Naive B cell (primary cell): ENCODE measurements at regions not wholly inside any gene's neighbourhood (a gene's known extent, or its start where the extent isn't known, plus 50 kb on each side); places are given as distances from the start of the nearest gene placed in this dataset.
"Not testable (repeated sequence)": the region's sequence is repeated elsewhere in the genome, so short reads cannot be mapped to it uniquely, and the experiment has no call there.

ENCODE experiments used
- ATAC-seq, 2 donors: fragments of 150-1000 bp; cut with Tn5 transposase; 2 replicates each; pipeline ENCODE4 v1.10.0; 2021; ENCODE audit warnings: low read depth in 2 of 2, mild to moderate bottlenecking in 2 of 2, moderate library complexity in 2 of 2
- DNase-seq: peaks from one replicate; pipeline ENCODE4 v3.0.0; 2022
- H3K27ac Mint-ChIP-seq, 6 donors: one replicate each; pipeline ENCODE4 v1.8.0; 2020 to 2022; ENCODE audit warnings: mild to moderate bottlenecking in 6 of 6, mixed read lengths in 6 of 6, moderate library complexity in 5 of 6, inconsistent platforms in 2 of 6
- H3K27me3 Mint-ChIP-seq, 3 donors: one replicate each; pipeline ENCODE4 v1.8.0; 2021 to 2022; ENCODE audit warnings: mixed read lengths in 3 of 3, mild to moderate bottlenecking in 1 of 3
- H3K36me3 Mint-ChIP-seq, 2 donors: one replicate each; pipeline ENCODE4 v1.8.0; 2020 to 2022; ENCODE audit warnings: mixed read lengths in 2 of 2, inconsistent platforms in 1 of 2, mild to moderate bottlenecking in 1 of 2
- H3K4me1 Mint-ChIP-seq, 3 donors: one replicate each; pipeline ENCODE4 v1.8.0; 2020 to 2022; ENCODE audit warnings: mixed read lengths in 3 of 3, inconsistent platforms in 1 of 3, mild to moderate bottlenecking in 1 of 3, moderate library complexity in 1 of 3
- H3K4me3 Mint-ChIP-seq, 8 donors: one replicate each; pipeline ENCODE4 v1.8.0; 2020 to 2022; ENCODE audit warnings: mild to moderate bottlenecking in 8 of 8, mixed read lengths in 8 of 8, moderate library complexity in 8 of 8, inconsistent platforms in 2 of 8
- H3K9me3 Mint-ChIP-seq, 7 donors: one replicate each; pipeline ENCODE4 v1.8.0; 2020 to 2022; ENCODE audit warnings: mixed read lengths in 7 of 7, mild to moderate bottlenecking in 5 of 7, inconsistent platforms in 2 of 7, moderate library complexity in 1 of 7

- no peaks in the 10 kb centered on the region for H3K4me1 Mint-ChIP-seq
- no peaks in the 10 kb centered on the region for H3K36me3 Mint-ChIP-seq
- H3K9me3 Mint-ChIP-seq, result peaks cover 0 to under 1% (median 0%) of the 10 kb centered on the region in 7 donors
- DNase-seq (no peak), ATAC-seq (no peak)
- H3K27ac Mint-ChIP-seq, result no peak overlapping the region
- H3K27me3 Mint-ChIP-seq, result no peaks in the 10 kb centered on the region
- no peak overlapping the region for H3K4me3 Mint-ChIP-seq
These were observed 259.6 kb upstream of the RPS23 start for GRCh38 chr5:82537687-82538306.

GRCh38 chr5:82534986-82535385 is 256.8 kb upstream of the RPS23 start:
- H3K4me3 Mint-ChIP-seq, result no peak overlapping the region
- ATAC-seq (no peak), DNase-seq (no peak)
- no peaks in the 10 kb centered on the region for H3K27me3 Mint-ChIP-seq
- H3K27ac Mint-ChIP-seq, result no peak overlapping the region
- no peaks in the 10 kb centered on the region for H3K4me1 Mint-ChIP-seq
- no peaks in the 10 kb centered on the region for H3K36me3 Mint-ChIP-seq
- H3K9me3 Mint-ChIP-seq, result peaks cover 0 to 17% (median 5%) of the 10 kb centered on the region in 7 donors

GRCh38 chr5:82532075-82532474 is 253.9 kb upstream of the RPS23 start:
- not testable (repeated sequence) for H3K27ac Mint-ChIP-seq, H3K4me3 Mint-ChIP-seq, DNase-seq, H3K36me3 Mint-ChIP-seq, H3K27me3 Mint-ChIP-seq, H3K4me1 Mint-ChIP-seq, ATAC-seq
- peaks cover 0 to 20% (median 6%) of the 10 kb centered on the region in 7 donors for H3K9me3 Mint-ChIP-seq

- H3K4me3 Mint-ChIP-seq, result no peak overlapping the region
- no peaks in the 10 kb centered on the region for H3K4me1 Mint-ChIP-seq
- DNase-seq, result no peak
- no peaks in the 10 kb centered on the region for H3K27me3 Mint-ChIP-seq
- H3K27ac Mint-ChIP-seq, result no peak overlapping the region
- no peaks in the 10 kb centered on the region for H3K36me3 Mint-ChIP-seq
- peaks cover 0 to 7% (median 4%) of the 10 kb centered on the region in 7 donors for H3K9me3 Mint-ChIP-seq
- no peak for ATAC-seq
These were observed 248.4 kb upstream of the RPS23 start for GRCh38 chr5:82526540-82526939.

- H3K4me1 Mint-ChIP-seq, result no peaks in the 10 kb centered on the region
- no peak for ATAC-seq
- peaks cover 0 to 3% (median under 1%) of the 10 kb centered on the region in 7 donors for H3K9me3 Mint-ChIP-seq
These were observed 247.5 kb upstream of the RPS23 start for GRCh38 chr5:82525626-82526025.

DNA sequence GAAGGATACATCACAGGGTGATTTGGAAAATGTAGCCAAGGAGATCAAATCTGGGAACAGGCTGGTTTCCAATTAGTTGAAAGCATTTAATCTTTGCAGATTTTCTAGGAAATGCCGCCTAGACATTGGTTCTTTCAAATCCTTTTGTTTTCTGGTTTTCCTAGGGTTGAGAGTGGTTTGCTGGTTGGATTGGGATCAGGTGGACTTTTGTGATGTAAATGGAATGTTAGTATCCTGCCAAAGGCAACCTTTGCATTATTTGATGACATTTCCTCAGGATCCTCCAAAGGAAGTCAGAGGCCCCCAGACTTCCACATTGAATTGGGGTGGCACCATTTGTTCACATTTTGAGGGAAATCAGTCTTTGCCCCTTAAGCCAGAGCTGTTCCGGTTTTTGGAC is 245.5 kb upstream of the RPS23 start:
- ATAC-seq (no peak), DNase-seq (no peak)
- Mint-ChIP-seq H3K27ac (no peak overlapping the region), H3K4me1 (no peaks in the 10 kb centered on the region), H3K36me3 (no peaks in the 10 kb centered on the region), H3K4me3 (no peak overlapping the region), H3K9me3 (peaks cover 0 to 12% (median 3%) of the 10 kb centered on the region in 7 donors), H3K27me3 (no peaks in the 10 kb centered on the region)

More at GRCh38 chr5:82525626-82526025, 247.5 kb upstream of the RPS23 start:
- Mint-ChIP-seq H3K4me3 (no peak overlapping the region), H3K27ac (no peak overlapping the region), H3K36me3 (no peaks in the 10 kb centered on the region), H3K27me3 (no peaks in the 10 kb centered on the region)
- no peak for DNase-seq

DNA sequence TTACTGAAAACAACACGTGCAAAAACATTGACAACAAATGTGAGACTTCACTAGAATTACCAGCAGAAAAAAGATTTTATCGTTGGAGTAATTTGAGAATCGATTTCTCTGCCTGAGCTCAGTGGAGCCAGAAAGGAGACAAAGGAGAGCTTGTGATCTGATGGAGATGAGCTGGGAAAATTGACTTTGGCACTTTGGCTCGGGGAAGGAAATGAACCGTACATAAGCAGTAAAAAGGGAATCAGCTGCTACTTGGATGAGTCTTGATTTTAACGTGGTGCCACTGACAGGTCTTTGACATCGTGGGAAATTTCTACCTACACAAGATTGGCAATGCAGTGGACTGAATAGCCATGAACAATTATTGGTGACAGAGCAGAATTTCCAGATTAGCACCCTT is 244.7 kb upstream of the RPS23 start:
- H3K36me3 Mint-ChIP-seq, result no peaks in the 10 kb centered on the region
- no peak for DNase-seq
- no peak for ATAC-seq
- no peak overlapping the region for H3K4me3 Mint-ChIP-seq
- no peak overlapping the region for H3K27ac Mint-ChIP-seq
- H3K27me3 Mint-ChIP-seq, result no peaks in the 10 kb centered on the region
- H3K9me3 Mint-ChIP-seq, result peaks cover 0 to 15% (median 2%) of the 10 kb centered on the region in 7 donors
- no peaks in the 10 kb centered on the region for H3K4me1 Mint-ChIP-seq

- Mint-ChIP-seq H3K4me1 (no peaks in the 10 kb centered on the region), H3K4me3 (no peak overlapping the region), H3K9me3 (peaks cover 0 to 15% (median 2%) of the 10 kb centered on the region in 7 donors), H3K27ac (no peak overlapping the region), H3K36me3 (no peaks in the 10 kb centered on the region), H3K27me3 (no peaks in the 10 kb centered on the region)
- ATAC-seq (no peak), DNase-seq (no peak)
These were observed 243.4 kb upstream of the RPS23 start for GRCh38 chr5:82521431-82522051.

DNA sequence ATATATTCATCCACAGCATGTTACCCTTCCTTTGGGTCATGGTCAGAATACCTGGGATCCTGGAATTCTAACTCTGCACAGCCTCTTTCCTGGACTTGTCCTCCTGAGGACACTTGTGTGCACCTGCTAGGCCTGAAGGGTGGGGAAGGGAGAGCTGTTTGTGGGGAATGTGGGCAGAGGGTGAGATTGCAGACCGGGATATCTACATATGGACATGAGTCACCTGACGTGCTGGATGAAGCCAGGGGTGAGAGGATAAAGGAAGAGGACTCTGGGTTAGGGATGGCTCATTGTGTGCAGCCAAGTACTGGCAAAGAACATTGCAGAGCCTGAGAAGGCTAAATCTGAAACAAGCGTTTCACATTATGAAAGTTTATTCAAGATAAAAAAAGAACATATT is 241.4 kb upstream of the RPS23 start:
- Mint-ChIP-seq H3K9me3 (peaks cover 0 to 15% (median 2%) of the 10 kb centered on the region in 7 donors), H3K4me3 (no peak overlapping the region), H3K36me3 (no peaks in the 10 kb centered on the region), H3K27ac (no peak overlapping the region), H3K27me3 (no peaks in the 10 kb centered on the region), H3K4me1 (no peaks in the 10 kb centered on the region)
- ATAC-seq (no peak), DNase-seq (no peak)

DNA sequence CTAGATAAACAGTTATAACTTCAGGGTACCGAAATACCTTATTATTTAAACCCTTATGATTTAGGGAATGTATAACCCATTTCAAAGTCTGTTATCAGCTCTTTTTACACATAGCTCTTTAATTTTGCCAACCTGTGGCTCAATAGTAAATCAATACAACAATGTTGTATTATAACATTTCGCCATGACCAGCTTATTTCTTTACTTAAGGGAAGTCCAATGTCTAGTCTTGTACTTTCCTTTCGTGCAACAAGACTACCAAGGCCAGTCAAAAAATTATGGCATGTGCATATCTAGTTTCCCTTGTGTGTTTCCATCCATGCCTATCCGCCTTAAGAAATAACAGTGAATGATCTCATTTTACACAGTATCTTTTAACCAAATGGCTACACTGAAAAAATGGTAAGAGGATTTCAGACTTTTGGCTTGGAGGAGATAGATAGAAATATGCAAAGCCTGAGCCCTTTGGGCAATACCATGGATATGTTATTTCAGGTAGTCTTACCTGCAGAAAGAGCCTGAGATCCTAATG is 239.5 kb upstream of the RPS23 start:
- Mint-ChIP-seq H3K36me3 (no peaks in the 10 kb centered on the region), H3K4me1 (no peaks in the 10 kb centered on the region), H3K27ac (no peak overlapping the region), H3K9me3 (peaks cover 0 to 15% (median 2%) of the 10 kb centered on the region in 7 donors), H3K27me3 (no peaks in the 10 kb centered on the region), H3K4me3 (no peak overlapping the region)
- DNase-seq, result no peak
- ATAC-seq, result no peak

- ATAC-seq, result no peak
- Mint-ChIP-seq H3K36me3 (peaks cover 0 to 2% of the 10 kb centered on the region in 2 donors), H3K27me3 (no peaks in the 10 kb centered on the region), H3K4me1 (no peaks in the 10 kb centered on the region), H3K27ac (no peak overlapping the region), H3K9me3 (peaks cover 0 to 5% (median 0%) of the 10 kb centered on the region in 7 donors), H3K4me3 (no peak overlapping the region)
- DNase-seq, result no peak
These were observed 235.6 kb upstream of the RPS23 start for GRCh38 chr5:82513738-82514137.

DNA sequence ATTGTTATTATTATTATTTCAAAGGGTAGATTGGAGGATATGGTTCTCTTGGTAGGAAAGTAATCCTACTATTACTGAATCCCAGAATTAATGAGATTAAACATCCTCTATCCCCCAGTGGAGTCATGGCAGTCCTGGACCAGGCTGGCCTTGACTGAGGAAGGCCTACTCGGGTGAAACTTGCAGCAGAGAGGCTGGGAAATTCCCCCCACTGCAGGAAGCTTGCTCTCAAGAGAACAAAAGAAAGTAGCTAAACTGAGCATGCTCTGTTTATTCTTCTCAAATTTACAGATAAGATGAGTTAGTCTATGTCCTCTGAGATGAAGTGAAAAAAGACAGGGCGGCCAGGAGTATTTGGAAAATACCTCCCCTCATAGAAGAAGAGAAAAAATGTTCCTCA is 233.9 kb upstream of the RPS23 start:
- no peak for ATAC-seq
- Mint-ChIP-seq H3K9me3 (peaks cover 0 to 10% (median 7%) of the 10 kb centered on the region in 7 donors), H3K4me3 (no peak overlapping the region), H3K27ac (no peak overlapping the region), H3K4me1 (no peaks in the 10 kb centered on the region), H3K36me3 (peaks cover 0 to 8% of the 10 kb centered on the region in 2 donors), H3K27me3 (no peaks in the 10 kb centered on the region)
- no peak for DNase-seq

GRCh38 chr5:82511134-82511533 is 233.0 kb upstream of the RPS23 start:
- Mint-ChIP-seq H3K27ac (no peak overlapping the region), H3K4me1 (no peaks in the 10 kb centered on the region), H3K27me3 (no peaks in the 10 kb centered on the region), H3K4me3 (no peak overlapping the region), H3K9me3 (peaks cover 3 to 12% (median 9%) of the 10 kb centered on the region in 7 donors), H3K36me3 (peaks cover 0 to 8% of the 10 kb centered on the region in 2 donors)
- DNase-seq (no peak), ATAC-seq (no peak)

DNA sequence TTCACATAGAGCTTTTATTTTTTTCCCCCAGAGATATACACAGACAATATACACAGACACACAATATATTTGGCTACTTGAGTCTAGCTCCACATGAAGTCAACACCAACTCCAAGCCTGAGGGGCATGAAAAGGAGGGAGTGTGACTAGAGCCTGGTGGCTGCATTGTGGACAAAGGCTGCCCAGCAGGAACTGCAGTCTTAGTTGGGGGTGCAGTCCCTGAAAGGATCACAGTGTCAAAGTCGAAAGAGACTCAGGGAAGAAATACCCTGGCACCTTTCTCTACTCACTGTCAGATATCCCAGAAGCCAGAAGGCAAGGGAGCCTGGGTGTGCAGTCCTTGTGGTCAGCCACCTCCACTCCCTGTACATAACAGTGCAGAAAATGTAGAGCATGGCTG is 231.6 kb upstream of the RPS23 start:
- H3K4me3 Mint-ChIP-seq, result no peak overlapping the region
- peaks cover 3 to 12% (median 9%) of the 10 kb centered on the region in 7 donors for H3K9me3 Mint-ChIP-seq
- no peak for DNase-seq
- no peaks in the 10 kb centered on the region for H3K4me1 Mint-ChIP-seq
- peaks cover 0 to 8% of the 10 kb centered on the region in 2 donors for H3K36me3 Mint-ChIP-seq
- H3K27me3 Mint-ChIP-seq, result no peaks in the 10 kb centered on the region
- ATAC-seq, result no peak
- no peak overlapping the region for H3K27ac Mint-ChIP-seq
